GM12891 (cell line): ENCODE measurements at regions not wholly inside any gene's neighbourhood (a gene's known extent, or its start where the extent isn't known, plus 50 kb on each side); places are given as distances from the start of the nearest gene placed in this dataset.

Source experiments
- PAX5 ChIP-seq: IDR thresholded peaks from 2 replicates; pipeline ENCODE4 v1.6.1; 2011; ENCODE audit warnings: low read length, moderate library complexity, mild to moderate bottlenecking; ENCODE audit not compliant: insufficient read depth, severe bottlenecking
- POLR2A ChIP-seq: IDR thresholded peaks from 2 replicates; pipeline ENCODE4 v1.6.1; 2011; ENCODE audit warnings: low read depth, low read length, control low read depth
- POLR2AphosphoS5 ChIP-seq: IDR thresholded peaks from 2 replicates; pipeline ENCODE4 v1.6.1; 2011; ENCODE audit warnings: low read depth, low read length, control low read depth

DNA sequence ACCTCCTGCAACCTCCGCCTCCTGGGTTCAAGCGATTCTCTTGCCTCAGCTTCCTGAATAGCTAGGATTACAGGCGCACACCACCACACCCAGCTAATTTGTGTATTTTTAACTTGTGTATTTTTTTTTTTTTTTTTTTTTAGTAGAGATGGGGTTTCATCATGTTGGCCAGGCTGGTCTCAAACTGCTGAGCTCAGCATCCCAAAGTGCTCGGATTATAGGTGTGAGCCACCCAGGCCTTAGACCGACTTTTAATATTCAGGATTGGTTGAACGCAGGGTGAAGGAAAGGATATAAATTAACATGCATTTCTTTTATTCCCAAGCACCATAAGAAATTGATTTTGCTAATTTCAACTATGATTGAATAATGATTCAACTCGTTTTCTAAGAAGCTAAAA, 798.6 kb downstream of the GATA3 start:
- TF ChIP-seq POLR2A (no peak), POLR2AphosphoS5 (no peak), PAX5 (no peak)
